ENCODE measurements at regions not wholly inside any gene's neighbourhood (a gene's known extent, or its start where the extent isn't known, plus 50 kb on each side); places are given as distances from the start of the nearest gene placed in this dataset.

- TF ChIP-seq CTCF (conservative IDR thresholded peaks at IDR 0.05 in 1 of 2, IDR thresholded peaks at IDR 0.05 in 1 of 2; ENCODE audit: extremely low read depth in 1 of 2, insufficient read depth in 1 of 2, low read depth in 1 of 2, low read length in 2 of 2) (no peak), EZH2 (IDR thresholded peaks at IDR 0.05; ENCODE audit: borderline replicate concordance, low read length) (no peak)
Measured at GRCh38 chr11:76282172-76282571, 75.9 kb upstream of the WNT11 start.

Data from mammary epithelial cell (primary cell).